GM12892 (cell line): ENCODE measurements at regions not wholly inside any gene's neighbourhood (a gene's known extent, or its start where the extent isn't known, plus 50 kb on each side); places are given as distances from the start of the nearest gene placed in this dataset.

Experiments
- POLR2A ChIP-seq: IDR thresholded peaks from 2 replicates; pipeline ENCODE4 v1.6.1; 2011; ENCODE audit warnings: low read depth, low read length, control low read depth
- POLR2AphosphoS5 ChIP-seq: IDR thresholded peaks from 2 replicates; pipeline ENCODE4 v1.6.1; 2011; ENCODE audit warnings: low read depth, low read length, control low read depth

GRCh38 chr10:130500261-130501000 lies 364.2 kb downstream of the GLRX3 start:
- no peak for TF ChIP-seq POLR2A
- TF ChIP-seq POLR2AphosphoS5 = no peak
